ENCODE measurements at regions not wholly inside any gene's neighbourhood (a gene's known extent, or its start where the extent isn't known, plus 50 kb on each side); places are given as distances from the start of the nearest gene placed in this dataset.

DNA sequence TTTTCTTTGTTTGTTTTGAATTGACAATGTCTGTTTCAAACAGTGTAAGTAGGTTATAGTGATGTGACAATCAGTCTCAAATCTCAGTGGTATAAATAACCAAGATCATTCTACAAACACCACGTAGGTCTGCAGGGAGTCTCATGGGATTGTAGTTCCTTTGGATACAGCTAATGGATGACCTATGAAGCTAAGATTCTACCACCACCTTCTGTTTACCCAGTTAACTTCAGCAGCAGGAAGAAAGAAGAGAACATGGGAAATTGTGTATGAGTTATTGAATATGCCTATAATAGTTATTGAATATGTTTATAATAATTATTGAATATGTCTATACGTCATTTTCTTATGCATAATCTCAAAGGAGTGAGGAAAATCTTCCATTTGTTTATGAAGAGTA, 63.9 kb upstream of the SLITRK5 start:
- H3K27ac ChIP-seq: no peak overlapping the region

GRCh38 chr13:87614276-87614675, 56.9 kb upstream of the SLITRK5 start:
- H3K27ac ChIP-seq: no peak overlapping the region
- TF ChIP-seq, protein P1, sequence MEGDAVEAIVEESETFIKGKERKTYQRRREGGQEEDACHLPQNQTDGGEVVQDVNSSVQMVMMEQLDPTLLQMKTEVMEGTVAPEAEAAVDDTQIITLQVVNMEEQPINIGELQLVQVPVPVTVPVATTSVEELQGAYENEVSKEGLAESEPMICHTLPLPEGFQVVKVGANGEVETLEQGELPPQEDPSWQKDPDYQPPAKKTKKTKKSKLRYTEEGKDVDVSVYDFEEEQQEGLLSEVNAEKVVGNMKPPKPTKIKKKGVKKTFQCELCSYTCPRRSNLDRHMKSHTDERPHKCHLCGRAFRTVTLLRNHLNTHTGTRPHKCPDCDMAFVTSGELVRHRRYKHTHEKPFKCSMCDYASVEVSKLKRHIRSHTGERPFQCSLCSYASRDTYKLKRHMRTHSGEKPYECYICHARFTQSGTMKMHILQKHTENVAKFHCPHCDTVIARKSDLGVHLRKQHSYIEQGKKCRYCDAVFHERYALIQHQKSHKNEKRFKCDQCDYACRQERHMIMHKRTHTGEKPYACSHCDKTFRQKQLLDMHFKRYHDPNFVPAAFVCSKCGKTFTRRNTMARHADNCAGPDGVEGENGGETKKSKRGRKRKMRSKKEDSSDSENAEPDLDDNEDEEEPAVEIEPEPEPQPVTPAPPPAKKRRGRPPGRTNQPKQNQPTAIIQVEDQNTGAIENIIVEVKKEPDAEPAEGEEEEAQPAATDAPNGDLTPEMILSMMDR (IDR thresholded peaks at IDR 0.05): no peak
- no peak for TF ChIP-seq ZFX (IDR thresholded peaks at IDR 0.05; ENCODE audit: borderline replicate concordance)

More for the DNA sequence above, 63.9 kb upstream of the SLITRK5 start:
- TF ChIP-seq, protein P1 (IDR thresholded peaks at IDR 0.05): peak; percentile 37
- TF ChIP-seq ZFX (IDR thresholded peaks at IDR 0.05; ENCODE audit: borderline replicate concordance): no peak

Data from 22Rv1 (cell line).